HG02852 (cell line): ENCODE measurements at regions not wholly inside any gene's neighbourhood (a gene's known extent, or its start where the extent isn't known, plus 50 kb on each side); places are given as distances from the start of the nearest gene placed in this dataset.

Experiments
- ATAC-seq: cut with Tn5 transposase; IDR thresholded peaks from one replicate; pipeline ENCODE4 v1.9.1; 2021; ENCODE audit warnings: mild to moderate bottlenecking, moderate library complexity; ENCODE audit not compliant: unreplicated experiment

GRCh38 chr2:145055651-145056050 is 535.7 kb upstream of the ZEB2 start:
- ATAC-seq, result no peak

GRCh38 chr2:145050134-145050533 is 530.2 kb upstream of the ZEB2 start:
- no peak for ATAC-seq

DNA sequence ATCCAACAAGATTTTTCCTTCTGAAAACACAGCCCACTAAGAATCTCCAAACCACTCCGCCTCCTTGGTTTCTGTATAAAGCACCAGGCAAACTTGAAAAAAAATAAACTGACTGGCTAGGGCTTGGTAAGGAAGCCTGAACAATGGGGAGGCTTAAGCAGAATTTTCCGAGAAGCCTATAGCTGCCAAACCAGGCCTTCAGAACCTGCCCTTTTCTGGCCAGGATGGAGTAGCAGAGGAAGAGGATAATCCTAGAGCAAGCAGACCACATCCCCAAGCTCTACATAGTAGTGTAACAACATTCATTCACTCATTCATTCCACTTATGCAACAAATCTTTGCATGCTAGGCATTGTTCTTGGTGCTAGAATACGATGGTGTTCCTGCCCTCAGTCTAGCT is 529.6 kb upstream of the ZEB2 start:
- ATAC-seq, result no peak

DNA sequence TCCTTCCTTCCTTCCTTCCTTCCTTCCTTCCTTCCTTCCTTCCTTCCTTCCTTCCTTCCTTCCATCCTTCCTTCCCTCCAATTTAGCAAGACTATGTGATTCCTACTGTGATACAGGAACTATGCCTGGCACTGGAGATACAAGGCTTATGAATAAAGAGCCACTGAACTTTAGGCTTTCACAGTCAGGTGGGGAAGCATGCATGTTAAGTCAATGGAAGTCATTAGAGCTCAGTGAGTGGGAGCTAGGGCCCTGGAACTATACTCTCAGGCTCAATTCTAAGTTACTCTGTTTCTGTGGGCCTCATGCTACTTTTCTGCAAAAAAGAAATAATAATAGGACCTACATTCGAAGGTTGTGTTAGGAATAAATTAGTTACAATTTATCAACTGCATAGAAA is 527.6 kb upstream of the ZEB2 start:
- ATAC-seq, result no peak

- no peak for ATAC-seq
Observed at GRCh38 chr2:145044491-145044890, 524.6 kb upstream of the ZEB2 start.

- no peak for ATAC-seq
Observed at GRCh38 chr2:145043399-145043834, 523.5 kb upstream of the ZEB2 start.

- no peak for ATAC-seq
Observed at GRCh38 chr2:145041706-145042105, 521.8 kb upstream of the ZEB2 start.

DNA sequence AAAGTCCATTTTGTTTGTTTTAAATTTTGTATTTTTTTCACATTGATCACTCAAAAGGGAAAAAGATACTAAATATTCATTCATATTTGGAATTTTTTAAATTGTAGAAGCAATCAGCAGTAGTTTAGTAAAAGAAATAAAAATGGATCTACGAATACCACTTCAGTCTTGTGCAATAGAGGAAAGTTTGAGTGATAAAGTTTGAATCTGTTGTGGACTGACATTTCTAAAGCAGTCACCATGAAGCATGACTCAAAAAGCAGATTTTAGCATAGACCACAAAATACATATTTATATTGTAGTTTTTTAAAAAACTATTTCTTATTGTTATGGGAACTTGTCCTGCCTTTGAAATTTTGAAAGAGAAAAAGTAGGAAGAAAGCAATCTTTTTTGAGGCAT is 520.5 kb upstream of the ZEB2 start:
- ATAC-seq, result no peak

- ATAC-seq, result no peak
Observed at GRCh38 chr2:145038041-145038525, 518.2 kb upstream of the ZEB2 start.

DNA sequence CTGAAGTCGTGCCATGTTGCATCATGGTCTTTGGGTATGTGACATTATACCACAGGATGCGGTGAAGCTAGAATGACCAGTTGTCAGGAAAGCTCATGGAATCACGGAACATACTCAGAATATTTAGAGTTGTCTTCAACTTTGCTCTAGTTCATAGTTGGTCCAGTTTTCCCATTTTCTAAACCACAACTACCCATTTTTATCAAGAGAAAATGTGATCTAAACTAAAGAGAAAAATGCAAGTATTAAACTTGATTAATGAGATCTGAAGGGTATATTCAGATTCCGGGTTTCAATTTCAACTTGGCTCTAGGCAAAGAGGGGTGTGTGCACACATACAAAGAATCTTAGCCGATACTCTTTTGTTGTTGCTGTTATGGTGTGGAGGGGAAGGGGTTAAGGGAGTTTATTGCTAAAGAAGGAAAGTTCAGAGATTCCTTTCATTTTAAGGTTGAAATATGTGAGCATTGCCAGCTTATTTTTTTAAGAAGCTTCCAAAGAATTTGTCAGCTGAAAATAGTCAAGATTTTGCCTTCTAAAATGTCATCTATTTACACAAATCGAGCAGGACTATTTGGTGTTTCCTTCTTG is 516.6 kb upstream of the ZEB2 start:
- no peak for ATAC-seq

DNA sequence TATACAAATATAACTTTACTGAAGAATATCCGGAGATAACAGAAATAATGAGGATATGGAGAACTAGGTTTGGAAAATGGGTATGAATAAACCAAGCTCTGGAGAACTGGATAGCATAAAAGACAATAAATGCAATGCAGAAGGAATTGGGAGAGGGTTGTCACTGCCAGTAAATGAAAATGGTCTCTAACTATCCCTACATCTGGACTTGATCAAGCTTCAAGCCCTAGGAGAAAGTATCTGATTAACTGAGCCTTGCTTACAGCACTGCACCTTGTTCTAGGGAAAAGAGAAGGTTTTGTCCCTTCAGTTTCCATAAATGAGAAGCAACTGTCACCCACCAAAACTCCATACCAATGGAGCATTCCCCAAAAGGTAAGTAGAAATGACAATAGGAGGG is 514.6 kb upstream of the ZEB2 start:
- no peak for ATAC-seq

GRCh38 chr2:145033438-145033837 is 513.5 kb upstream of the ZEB2 start:
- ATAC-seq, result no peak

GRCh38 chr2:145032791-145033190 is 512.9 kb upstream of the ZEB2 start:
- ATAC-seq, result no peak

DNA sequence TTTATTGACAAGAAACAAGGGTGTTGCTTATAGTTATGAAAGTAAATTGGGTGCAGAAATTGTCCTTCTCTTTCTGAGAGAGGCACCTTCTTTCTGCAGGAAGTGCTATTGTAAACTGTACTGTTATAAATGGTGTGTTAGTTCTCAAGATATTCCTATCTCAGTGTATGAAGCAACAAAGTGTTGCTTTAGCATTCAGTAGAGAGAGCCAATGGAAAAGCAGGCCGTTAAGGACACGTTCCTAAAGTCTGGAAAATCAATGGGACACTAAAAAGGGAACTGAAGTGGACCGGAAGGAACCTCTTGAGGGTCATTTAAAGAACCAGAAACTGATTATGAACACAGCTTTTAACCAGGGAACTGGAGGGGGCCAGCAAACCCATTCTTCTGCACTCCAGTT is 510.0 kb upstream of the ZEB2 start:
- ATAC-seq, result no peak

DNA sequence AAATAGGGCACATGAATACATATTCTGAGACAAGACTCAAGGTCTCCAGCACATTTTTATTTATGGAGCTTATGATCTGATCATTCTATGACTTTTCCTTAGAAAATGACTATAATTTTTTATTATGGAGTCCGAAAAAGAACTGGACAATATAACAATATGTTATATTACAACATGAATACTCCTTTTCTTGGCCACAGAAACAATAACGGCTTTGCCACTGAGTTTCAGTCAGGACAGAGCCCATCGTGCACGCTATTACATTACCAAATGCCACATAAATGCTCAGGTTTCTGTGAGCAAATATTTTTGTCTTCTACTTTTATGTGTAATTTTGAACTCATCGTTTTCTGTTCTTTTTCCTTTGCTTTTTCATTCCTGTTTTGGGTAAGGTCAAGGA is 509.2 kb upstream of the ZEB2 start:
- no peak for ATAC-seq

GRCh38 chr2:145028101-145028920 is 508.4 kb upstream of the ZEB2 start:
- no peak for ATAC-seq

DNA sequence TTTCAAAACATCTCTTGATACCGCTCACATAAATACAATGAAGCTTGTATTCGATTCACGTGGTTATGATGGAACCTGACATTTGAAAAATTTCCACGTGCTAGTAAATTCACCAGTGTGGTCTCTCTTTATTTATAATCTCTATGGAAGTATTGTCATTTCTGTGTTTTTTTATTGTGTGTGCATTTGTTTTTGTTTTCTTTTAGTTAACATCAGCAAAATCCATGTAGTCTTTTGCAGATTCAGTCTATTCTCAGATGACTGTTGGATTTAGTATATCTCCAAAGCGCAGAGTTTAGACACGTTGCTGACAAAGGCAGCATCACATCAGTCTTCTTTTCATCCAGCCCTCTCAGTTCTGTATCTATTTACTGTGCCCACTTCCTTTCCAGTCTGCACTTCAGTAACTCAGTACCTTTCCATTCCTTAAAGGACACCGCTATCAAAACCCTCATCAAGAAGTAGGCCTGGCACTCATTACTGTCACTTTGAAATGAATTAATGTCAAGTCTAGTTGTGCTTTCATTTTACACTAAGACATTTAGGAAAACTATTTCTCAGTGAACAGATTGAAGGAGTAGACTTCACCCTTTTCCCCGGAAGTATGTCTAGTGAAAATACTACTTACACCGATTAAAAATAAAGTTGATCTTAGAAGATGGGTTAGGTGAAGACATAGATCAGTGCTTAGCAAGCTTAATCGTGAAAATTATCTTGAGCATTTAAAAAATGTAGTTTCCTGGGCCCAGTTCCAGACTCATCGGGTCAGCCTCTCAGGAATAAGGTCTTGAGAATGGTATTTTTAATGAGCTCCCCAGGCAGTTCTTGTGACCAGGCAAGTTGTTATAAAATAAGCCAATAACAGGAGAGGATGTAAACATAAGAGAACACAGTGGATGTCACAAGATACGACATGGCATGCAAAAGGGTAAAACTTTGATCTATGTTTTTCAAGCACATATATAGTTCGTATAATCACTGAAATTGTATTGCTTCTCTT is 506.8 kb upstream of the ZEB2 start:
- ATAC-seq, result no peak

GRCh38 chr2:145025382-145025781 is 505.5 kb upstream of the ZEB2 start:
- no peak for ATAC-seq

GRCh38 chr2:145023334-145023934 is 503.5 kb upstream of the ZEB2 start:
- no peak for ATAC-seq

GRCh38 chr2:145022666-145023333 is 502.9 kb upstream of the ZEB2 start:
- no peak for ATAC-seq
